Activated naive CD4-positive, alpha-beta T cell treated with Interleukin-2 at 50 U/mL for 16 hours (primary cell): ENCODE measurements at regions not wholly inside any gene's neighbourhood (a gene's known extent, or its start where the extent isn't known, plus 50 kb on each side); places are given as distances from the start of the nearest gene placed in this dataset.

Source experiments
- DNase-seq: peaks from one replicate; pipeline ENCODE4 v3.0.0-alpha.2; 2020

- DNase-seq = no peak
Measured at GRCh38 chr20:39523405-39523804, 561.3 kb downstream of the DHX35 start.

GRCh38 chr20:39518654-39519053, 556.5 kb downstream of the DHX35 start:
- DNase-seq = no peak

- no peak for DNase-seq
Measured at GRCh38 chr20:39516964-39517363, 554.8 kb downstream of the DHX35 start.

GRCh38 chr20:39504710-39505094, 542.6 kb downstream of the DHX35 start:
- no peak for DNase-seq

GRCh38 chr20:39503902-39504709, 542.0 kb downstream of the DHX35 start:
- DNase-seq = no peak

- no peak for DNase-seq
Measured at GRCh38 chr20:39492223-39492797, 530.2 kb downstream of the DHX35 start.

GRCh38 chr20:39491711-39492110, 529.6 kb downstream of the DHX35 start:
- no peak for DNase-seq

GRCh38 chr20:39489986-39490560, 527.9 kb downstream of the DHX35 start:
- DNase-seq = no peak

- DNase-seq = no peak
Measured at GRCh38 chr20:39480276-39481043, 518.3 kb downstream of the DHX35 start.

GRCh38 chr20:39479196-39479810, 517.2 kb downstream of the DHX35 start:
- no peak for DNase-seq

- no peak for DNase-seq
Measured at GRCh38 chr20:39474879-39475278, 512.7 kb downstream of the DHX35 start.

- DNase-seq = no peak
Measured at GRCh38 chr20:39473536-39473935, 511.4 kb downstream of the DHX35 start.

GRCh38 chr20:39468703-39469102, 506.6 kb downstream of the DHX35 start:
- no peak for DNase-seq

GRCh38 chr20:39464238-39464637, 502.1 kb downstream of the DHX35 start:
- no peak for DNase-seq

- DNase-seq = no peak
Measured at GRCh38 chr20:39462416-39462945, 500.3 kb downstream of the DHX35 start.

GRCh38 chr20:39458452-39458851, 496.3 kb downstream of the DHX35 start:
- no peak for DNase-seq

GRCh38 chr20:39453890-39454289, 491.7 kb downstream of the DHX35 start:
- no peak for DNase-seq

GRCh38 chr20:39452583-39453340, 490.6 kb downstream of the DHX35 start:
- no peak for DNase-seq

GRCh38 chr20:39451386-39451785, 489.2 kb downstream of the DHX35 start:
- no peak for DNase-seq

- DNase-seq = no peak
Measured at GRCh38 chr20:39446397-39446796, 484.3 kb downstream of the DHX35 start.

GRCh38 chr20:39445095-39445494, 483.0 kb downstream of the DHX35 start:
- no peak for DNase-seq

- no peak for DNase-seq
Measured at GRCh38 chr20:39433466-39433865, 471.3 kb downstream of the DHX35 start.
